Right lobe of liver (tissue), 6 donors: ENCODE measurements at regions not wholly inside any gene's neighbourhood (a gene's known extent, or its start where the extent isn't known, plus 50 kb on each side); places are given as distances from the start of the nearest gene placed in this dataset.

Experiments used
- ATAC-seq, 4 donors: fragments of 200-7000 bp; cut with Tn5 transposase; one replicate each; pipeline ENCODE4 v1.9.1; 2020; ENCODE audit warnings: mild to moderate bottlenecking in 4 of 4, moderate library complexity in 4 of 4
- DNase-seq, 3 donors: peaks; one replicate each; pipeline ENCODE4 v3.0.0-alpha.2; 2020
- H3K27ac ChIP-seq, 3 donors: fragments of 200-600 bp; one replicate each; pipeline ENCODE4 v1.8.0; 2022
- H3K27me3 ChIP-seq, 2 donors: fragments of 200-600 bp; one replicate each; pipeline ENCODE4 v1.8.0; 2022
- H3K36me3 ChIP-seq, 4 donors: fragments of 200-600 bp; sonication (generic) in 1 of 4; one replicate each; pipeline versions ENCODE4 v1.5.1 to v1.8.0; 2017 to 2022; ENCODE audit warnings: control low read depth in 1 of 4
- H3K4me1 ChIP-seq, 4 donors: fragments of 200-600 bp; sonication (generic) in 1 of 4; one replicate each; pipeline versions ENCODE4 v1.5.1 to v1.8.0; 2017 to 2022; ENCODE audit warnings: control low read depth in 1 of 4
- H3K4me3 ChIP-seq, 3 donors: fragments of 200-600 bp; one replicate each; pipeline ENCODE4 v1.8.0; 2022
- H3K9me3 ChIP-seq, 4 donors: fragments of 200-600 bp; sonication (generic) in 1 of 4; one replicate each; pipeline versions ENCODE4 v1.5.1 to v1.8.0; 2017 to 2022; ENCODE audit warnings: control low read depth in 1 of 4
- POLR2A ChIP-seq: fragments of 450-650 bp; IDR thresholded peaks from one replicate; pipeline ENCODE4 v1.6.1; 2017; ENCODE audit warnings: antibody characterized with exemption, mild to moderate bottlenecking
- WGBS: methylation state at CpG from one replicate; pipeline ENCODE4 v1.1.6; 2018; ENCODE audit warnings: low coverage, low lambda C conversion rate; ENCODE audit not compliant: insufficient coverage; ENCODE audit errors: missing lambda C conversion rate; 5-methylcytosine and 5-hydroxymethylcytosine counted together
- intact Hi-C, 2 donors: fragments of 100-400 bp; cut with DNase I; formaldehyde crosslinking; loops; one replicate each; pipeline versions ENCODE4 v1.11.2 to v1.14.1; 2022
- TF ChIP-seq, protein P1 (sequence below), 4 donors: fragments of 200-600 bp in 3 of 4; fragments of 450-650 bp in 1 of 4; IDR thresholded peaks; one replicate each; pipeline versions ENCODE4 v1.5.1 to v1.8.0; 2016 to 2022; ENCODE audit warnings: antibody characterized with exemption in 4 of 4, mild to moderate bottlenecking in 2 of 4
- donor health status: DM: no; HTN: yes; CAD: no.
- donor health status: DM: no; HTN: no; CAD: no.
- donor health status: DM: no; HTN: no; CAD: no.
- donor health status: DM: no; HTN: yes; CAD: no.
- donor health status: DM: no; HTN: yes; CAD: no.

DNA sequence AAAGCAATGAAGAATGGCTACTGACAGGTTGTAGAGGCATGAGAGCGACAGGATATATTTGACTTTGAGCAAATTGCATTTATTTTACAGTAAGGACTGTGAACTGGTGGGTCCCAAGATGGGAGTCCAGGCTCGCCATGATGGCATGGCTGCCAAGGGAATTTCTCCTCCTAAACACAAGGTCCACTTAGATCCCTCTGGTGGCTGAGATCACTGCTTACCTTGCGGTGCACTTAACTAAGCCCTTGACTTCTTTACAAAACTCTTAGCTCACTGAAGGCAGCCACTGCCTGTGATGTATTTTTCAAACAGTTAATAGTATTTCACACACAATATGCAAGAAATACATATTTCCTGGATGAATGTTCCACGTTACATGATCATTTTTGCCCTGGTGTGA, 50.3 kb upstream of the SORBS2 start:
- peaks cover 0 to 2% (median 0%) of the 10 kb centered on the region in 4 donors for H3K9me3 ChIP-seq
- whole genome bisulfite sequencing: 100% methylated on average over 2 of the region's 4 CpGs
- H3K27me3 ChIP-seq: no peaks in the 10 kb centered on the region
- DNase-seq (no peak), ATAC-seq (no peak)
- H3K4me1 ChIP-seq: peaks cover 0 to 6% (median 0%) of the 10 kb centered on the region in 4 donors
- no peaks in the 10 kb centered on the region for H3K36me3 ChIP-seq
- no peak overlapping the region for H3K27ac ChIP-seq
- H3K4me3 ChIP-seq: no peak overlapping the region
- intact Hi-C loops: no loop called here
- no peak for TF ChIP-seq POLR2A
- TF ChIP-seq, protein P1, sequence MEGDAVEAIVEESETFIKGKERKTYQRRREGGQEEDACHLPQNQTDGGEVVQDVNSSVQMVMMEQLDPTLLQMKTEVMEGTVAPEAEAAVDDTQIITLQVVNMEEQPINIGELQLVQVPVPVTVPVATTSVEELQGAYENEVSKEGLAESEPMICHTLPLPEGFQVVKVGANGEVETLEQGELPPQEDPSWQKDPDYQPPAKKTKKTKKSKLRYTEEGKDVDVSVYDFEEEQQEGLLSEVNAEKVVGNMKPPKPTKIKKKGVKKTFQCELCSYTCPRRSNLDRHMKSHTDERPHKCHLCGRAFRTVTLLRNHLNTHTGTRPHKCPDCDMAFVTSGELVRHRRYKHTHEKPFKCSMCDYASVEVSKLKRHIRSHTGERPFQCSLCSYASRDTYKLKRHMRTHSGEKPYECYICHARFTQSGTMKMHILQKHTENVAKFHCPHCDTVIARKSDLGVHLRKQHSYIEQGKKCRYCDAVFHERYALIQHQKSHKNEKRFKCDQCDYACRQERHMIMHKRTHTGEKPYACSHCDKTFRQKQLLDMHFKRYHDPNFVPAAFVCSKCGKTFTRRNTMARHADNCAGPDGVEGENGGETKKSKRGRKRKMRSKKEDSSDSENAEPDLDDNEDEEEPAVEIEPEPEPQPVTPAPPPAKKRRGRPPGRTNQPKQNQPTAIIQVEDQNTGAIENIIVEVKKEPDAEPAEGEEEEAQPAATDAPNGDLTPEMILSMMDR (IDR thresholded peaks at IDR 0.05): no peak

DNA sequence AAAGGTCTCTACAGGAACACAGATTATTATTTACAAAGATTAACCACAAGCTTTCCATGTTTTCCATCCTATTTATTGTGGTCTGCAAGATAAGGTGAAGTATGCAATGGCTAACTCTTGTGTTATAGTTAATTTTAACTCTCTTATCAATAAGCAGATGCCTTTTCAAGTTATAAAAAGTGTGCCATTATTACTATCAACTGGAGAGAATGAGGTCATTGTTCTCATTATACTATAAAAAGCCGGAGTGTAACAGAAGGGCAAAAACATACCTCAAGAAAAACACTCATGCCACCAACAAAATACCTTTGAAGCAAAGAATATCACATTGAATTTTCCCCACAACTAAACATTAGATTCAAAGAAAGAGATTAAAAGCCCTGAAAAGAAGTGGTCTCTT, 52.0 kb upstream of the SORBS2 start:
- ATAC-seq (no peak), DNase-seq (no peak)
- Histone ChIP-seq H3K27me3 (no peaks in the 10 kb centered on the region), H3K4me1 (peaks cover 0 to 6% (median 0%) of the 10 kb centered on the region in 4 donors), H3K27ac (no peak overlapping the region), H3K4me3 (no peak overlapping the region), H3K9me3 (no peaks in the 10 kb centered on the region), H3K36me3 (no peaks in the 10 kb centered on the region)
- 63% methylated on average over 1 of the region's 1 CpG for WGBS
- intact Hi-C loops: no loop called here
- TF ChIP-seq POLR2A: no peak
- TF ChIP-seq, protein P1 (IDR thresholded peaks at IDR 0.05): no peak

- no peaks in the 10 kb centered on the region for H3K9me3 ChIP-seq
- no peak for TF ChIP-seq POLR2A
- TF ChIP-seq, protein P1 (IDR thresholded peaks at IDR 0.05): no peak
- peak overlapping the region in 2 of 3 donors; percentile 24 for H3K4me3 ChIP-seq
- no peaks in the 10 kb centered on the region for H3K36me3 ChIP-seq
- no peaks in the 10 kb centered on the region for H3K27me3 ChIP-seq
- ATAC-seq (peak; percentile 85 to 95 (median 91)), DNase-seq (peak in 2 of 3 donors; percentile 58 to 63)
- 23% methylated on average over 4 of the region's 4 CpGs for WGBS
- intact Hi-C loops: no loop called here
- H3K4me1 ChIP-seq: peaks cover 0 to 6% (median 0%) of the 10 kb centered on the region in 4 donors
- H3K27ac ChIP-seq: peak overlapping the region; percentile 48 to 92 (median 78)
Observed at GRCh38 chr4:185865901-185866328, 53.9 kb upstream of the SORBS2 start.

- peaks cover 0 to 6% (median 0%) of the 10 kb centered on the region in 4 donors for H3K4me1 ChIP-seq
- no peaks in the 10 kb centered on the region for H3K36me3 ChIP-seq
- H3K27me3 ChIP-seq: no peaks in the 10 kb centered on the region
- no peak for TF ChIP-seq POLR2A
- TF ChIP-seq, protein P1 (IDR thresholded peaks at IDR 0.05): no peak
- ATAC-seq (no peak), DNase-seq (no peak)
- no peaks in the 10 kb centered on the region for H3K9me3 ChIP-seq
- no peak overlapping the region for H3K4me3 ChIP-seq
- intact Hi-C loops: no loop called here
- 76% methylated on average over 3 of the region's 3 CpGs for WGBS
- H3K27ac ChIP-seq: no peak overlapping the region
Observed at GRCh38 chr4:185867770-185868169, 55.8 kb upstream of the SORBS2 start.

GRCh38 chr4:185868983-185869382, 57.0 kb upstream of the SORBS2 start:
- no peak overlapping the region for H3K27ac ChIP-seq
- intact Hi-C loops: no loop called here

More at GRCh38 chr4:185868983-185869382, 57.0 kb upstream of the SORBS2 start:
- no peak for ATAC-seq
- Histone ChIP-seq H3K9me3 (no peaks in the 10 kb centered on the region), H3K27me3 (no peaks in the 10 kb centered on the region), H3K36me3 (no peaks in the 10 kb centered on the region), H3K4me3 (no peak overlapping the region), H3K4me1 (peaks cover 0 to 6% (median 0%) of the 10 kb centered on the region in 4 donors)
- TF ChIP-seq, protein P1 (IDR thresholded peaks at IDR 0.05): no peak
- DNase-seq: no peak
- WGBS: 83% methylated on average over 3 of the region's 3 CpGs
